Suprapubic skin (tissue), 4 donors: ENCODE measurements at regions not wholly inside any gene's neighbourhood (a gene's known extent, or its start where the extent isn't known, plus 50 kb on each side); places are given as distances from the start of the nearest gene placed in this dataset.

Source experiments
- DNase-seq, 2 donors: peaks; one replicate each; pipeline ENCODE4 v3.0.0-alpha.2; 2019; ENCODE audit warnings: low spot score in 2 of 2
- H3K27ac ChIP-seq: fragments of 200-600 bp; sonication (generic); one replicate; pipeline ENCODE4 v1.5.1; 2019
- H3K27me3 ChIP-seq: fragments of 200-600 bp; sonication (generic); one replicate; pipeline ENCODE4 v1.5.1; 2019
- H3K36me3 ChIP-seq: fragments of 200-600 bp; sonication (generic); one replicate; pipeline ENCODE4 v1.5.1; 2019
- H3K4me1 ChIP-seq: fragments of 200-600 bp; sonication (generic); one replicate; pipeline ENCODE4 v1.5.1; 2019
- H3K4me3 ChIP-seq: fragments of 200-600 bp; sonication (generic); one replicate; pipeline ENCODE4 v1.5.1; 2019; ENCODE audit warnings: mild to moderate bottlenecking
- H3K9me3 ChIP-seq: fragments of 200-600 bp; sonication (generic); one replicate; pipeline ENCODE4 v1.5.1; 2019
- EP300 ChIP-seq: sonication (generic); formaldehyde crosslinking; IDR thresholded peaks from one replicate; pipeline ENCODE4 v1.6.1; 2017; ENCODE audit warnings: antibody characterized with exemption
- POLR2A ChIP-seq, 2 donors: fragments of 450-650 bp; IDR thresholded peaks; one replicate each; pipeline ENCODE4 v1.6.1; 2017; ENCODE audit warnings: antibody characterized with exemption in 2 of 2, mild to moderate bottlenecking in 2 of 2, moderate library complexity in 2 of 2
- POLR2AphosphoS5 ChIP-seq, 3 donors: sonication (generic); formaldehyde crosslinking; IDR thresholded peaks; one replicate each; pipeline ENCODE4 v1.6.1; 2017; ENCODE audit warnings: antibody characterized with exemption in 3 of 3
- WGBS: methylation state at CpG from one replicate; pipeline ENCODE4 v1.1.5; 2018; 5-methylcytosine and 5-hydroxymethylcytosine counted together
- TF ChIP-seq, protein P1 (sequence below), 2 donors: fragments of 200-600 bp in 1 of 2; fragments of 450-650 bp in 1 of 2; sonication (generic) in 1 of 2; IDR thresholded peaks; one replicate each; pipeline ENCODE4 v1.5.1; 2016 to 2019; ENCODE audit warnings: antibody characterized with exemption in 2 of 2, mild to moderate bottlenecking in 1 of 2, moderate library complexity in 1 of 2

DNA sequence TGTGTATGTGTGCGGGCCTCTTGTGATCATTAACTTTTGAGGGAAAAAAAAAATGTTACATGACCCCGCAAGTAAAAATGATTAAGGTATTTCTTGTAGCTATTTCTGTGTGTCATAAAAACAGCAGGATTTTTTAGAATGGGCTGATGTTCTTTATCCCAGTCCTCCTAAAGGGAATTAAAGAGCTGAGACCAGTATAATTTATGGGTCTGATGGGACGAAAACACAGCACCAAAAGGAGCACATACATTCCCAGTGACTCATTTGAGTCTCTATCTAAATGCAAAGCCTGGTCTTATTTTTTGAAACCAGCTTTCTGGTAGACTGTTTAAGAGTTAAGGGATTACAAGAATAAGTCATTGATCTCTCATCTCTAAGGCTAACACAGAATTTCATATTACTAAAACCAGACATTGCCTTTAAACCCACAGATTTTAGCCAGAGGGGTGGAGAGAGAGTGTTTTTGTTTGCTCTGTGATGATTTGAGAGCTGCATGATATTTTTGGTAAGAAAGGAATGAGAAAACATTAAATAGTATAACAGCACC is 342.3 kb upstream of the EPHA4 start:
- DNase-seq = no peak
- H3K4me1 ChIP-seq = no peaks in the 10 kb centered on the region
- H3K27ac ChIP-seq = no peak overlapping the region
- no peaks in the 10 kb centered on the region for H3K36me3 ChIP-seq
- H3K27me3 ChIP-seq = no peaks in the 10 kb centered on the region
- TF ChIP-seq EP300 (no peak), POLR2AphosphoS5 (IDR thresholded peaks at IDR 0.05) (no peak), POLR2A (IDR thresholded peaks at IDR 0.05) (no peak)
- TF ChIP-seq, protein P1, sequence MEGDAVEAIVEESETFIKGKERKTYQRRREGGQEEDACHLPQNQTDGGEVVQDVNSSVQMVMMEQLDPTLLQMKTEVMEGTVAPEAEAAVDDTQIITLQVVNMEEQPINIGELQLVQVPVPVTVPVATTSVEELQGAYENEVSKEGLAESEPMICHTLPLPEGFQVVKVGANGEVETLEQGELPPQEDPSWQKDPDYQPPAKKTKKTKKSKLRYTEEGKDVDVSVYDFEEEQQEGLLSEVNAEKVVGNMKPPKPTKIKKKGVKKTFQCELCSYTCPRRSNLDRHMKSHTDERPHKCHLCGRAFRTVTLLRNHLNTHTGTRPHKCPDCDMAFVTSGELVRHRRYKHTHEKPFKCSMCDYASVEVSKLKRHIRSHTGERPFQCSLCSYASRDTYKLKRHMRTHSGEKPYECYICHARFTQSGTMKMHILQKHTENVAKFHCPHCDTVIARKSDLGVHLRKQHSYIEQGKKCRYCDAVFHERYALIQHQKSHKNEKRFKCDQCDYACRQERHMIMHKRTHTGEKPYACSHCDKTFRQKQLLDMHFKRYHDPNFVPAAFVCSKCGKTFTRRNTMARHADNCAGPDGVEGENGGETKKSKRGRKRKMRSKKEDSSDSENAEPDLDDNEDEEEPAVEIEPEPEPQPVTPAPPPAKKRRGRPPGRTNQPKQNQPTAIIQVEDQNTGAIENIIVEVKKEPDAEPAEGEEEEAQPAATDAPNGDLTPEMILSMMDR (IDR thresholded peaks at IDR 0.05) = no peak
- WGBS = 55% methylated on average over 3 of the region's 3 CpGs
- no peaks in the 10 kb centered on the region for H3K9me3 ChIP-seq
- H3K4me3 ChIP-seq = no peak overlapping the region

DNA sequence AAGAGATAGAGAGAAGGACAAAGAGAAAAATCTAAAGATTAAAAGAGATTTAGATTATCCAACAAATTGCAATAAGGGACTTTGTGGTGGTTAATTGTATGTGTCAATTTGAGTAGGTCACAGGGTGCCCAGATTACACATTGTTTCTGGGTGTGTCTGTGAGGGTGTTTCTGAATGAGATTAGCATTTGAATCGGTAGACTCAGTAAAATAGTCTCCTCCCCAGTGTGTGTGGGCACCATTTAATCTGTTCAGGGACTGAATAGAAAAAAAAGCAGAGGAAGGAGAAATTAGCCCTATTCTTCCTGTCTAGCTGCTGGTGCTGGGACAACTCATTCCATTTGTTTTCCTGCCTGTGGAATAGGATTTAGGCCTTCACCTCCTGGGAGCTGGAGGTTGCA is 339.8 kb upstream of the EPHA4 start:
- WGBS = 67% methylated on average over 1 of the region's 1 CpG
- no peak for DNase-seq
- Histone ChIP-seq H3K4me1 (no peaks in the 10 kb centered on the region), H3K27me3 (no peaks in the 10 kb centered on the region), H3K27ac (no peak overlapping the region), H3K4me3 (no peak overlapping the region), H3K36me3 (no peaks in the 10 kb centered on the region), H3K9me3 (no peaks in the 10 kb centered on the region)
- no peak for TF ChIP-seq POLR2AphosphoS5 (IDR thresholded peaks at IDR 0.05)
- TF ChIP-seq POLR2A (IDR thresholded peaks at IDR 0.05) = no peak
- TF ChIP-seq EP300 = no peak
- TF ChIP-seq, protein P1 (IDR thresholded peaks at IDR 0.05) = no peak

DNA sequence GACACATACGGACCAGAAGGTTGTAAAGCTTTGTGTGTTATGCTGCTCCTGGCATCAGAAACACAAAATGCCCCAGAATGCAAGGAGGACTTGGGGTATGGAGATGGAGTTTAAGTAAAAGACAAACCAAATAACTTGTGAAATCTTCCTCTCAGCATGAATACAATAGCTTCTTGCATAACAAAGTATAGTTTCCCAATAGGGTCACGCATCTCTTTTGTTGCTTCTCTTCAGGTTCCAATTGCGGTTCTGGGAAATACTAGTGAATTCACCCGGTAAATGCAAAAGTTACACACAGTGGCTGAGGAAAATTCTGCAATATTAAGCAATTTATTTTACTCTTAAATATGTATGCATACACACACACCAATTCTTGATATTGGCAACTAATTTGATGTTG is 339.2 kb upstream of the EPHA4 start:
- Histone ChIP-seq H3K27ac (no peak overlapping the region), H3K4me1 (no peaks in the 10 kb centered on the region), H3K27me3 (no peaks in the 10 kb centered on the region), H3K4me3 (no peak overlapping the region), H3K9me3 (no peaks in the 10 kb centered on the region), H3K36me3 (no peaks in the 10 kb centered on the region)
- no peak for TF ChIP-seq EP300
- no peak for TF ChIP-seq POLR2AphosphoS5 (IDR thresholded peaks at IDR 0.05)
- no peak for TF ChIP-seq POLR2A (IDR thresholded peaks at IDR 0.05)
- TF ChIP-seq, protein P1 (IDR thresholded peaks at IDR 0.05) = no peak
- 88% methylated on average over 4 of the region's 4 CpGs for WGBS
- no peak for DNase-seq

DNA sequence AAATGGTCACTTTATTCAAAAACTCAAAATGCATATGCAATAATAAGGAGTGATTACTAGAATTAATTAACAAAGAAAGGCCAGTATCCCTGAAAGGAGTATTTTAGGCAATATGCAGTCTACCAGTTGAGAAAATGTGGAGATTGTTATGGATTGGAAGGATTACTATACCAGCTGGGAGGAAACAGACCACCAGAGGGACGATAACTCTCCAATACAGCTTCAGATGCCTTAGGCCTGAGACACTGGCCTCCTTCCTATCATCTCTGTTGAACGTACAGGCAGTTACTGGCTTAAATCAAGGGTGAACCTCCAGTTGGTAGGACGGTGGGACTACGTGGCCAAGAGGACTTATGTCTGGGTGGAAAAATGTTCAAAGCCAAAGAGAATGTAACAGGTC is 336.4 kb upstream of the EPHA4 start:
- H3K36me3 ChIP-seq = no peaks in the 10 kb centered on the region
- no peak for DNase-seq
- 67% methylated on average over 4 of the region's 4 CpGs for WGBS
- no peak overlapping the region for H3K27ac ChIP-seq
- no peaks in the 10 kb centered on the region for H3K27me3 ChIP-seq
- TF ChIP-seq, protein P1 (IDR thresholded peaks at IDR 0.05) = no peak
- no peak for TF ChIP-seq EP300
- no peak for TF ChIP-seq POLR2A (IDR thresholded peaks at IDR 0.05)
- no peak for TF ChIP-seq POLR2AphosphoS5 (IDR thresholded peaks at IDR 0.05)
- no peak overlapping the region for H3K4me3 ChIP-seq
- H3K9me3 ChIP-seq = no peaks in the 10 kb centered on the region
- H3K4me1 ChIP-seq = no peaks in the 10 kb centered on the region

DNA sequence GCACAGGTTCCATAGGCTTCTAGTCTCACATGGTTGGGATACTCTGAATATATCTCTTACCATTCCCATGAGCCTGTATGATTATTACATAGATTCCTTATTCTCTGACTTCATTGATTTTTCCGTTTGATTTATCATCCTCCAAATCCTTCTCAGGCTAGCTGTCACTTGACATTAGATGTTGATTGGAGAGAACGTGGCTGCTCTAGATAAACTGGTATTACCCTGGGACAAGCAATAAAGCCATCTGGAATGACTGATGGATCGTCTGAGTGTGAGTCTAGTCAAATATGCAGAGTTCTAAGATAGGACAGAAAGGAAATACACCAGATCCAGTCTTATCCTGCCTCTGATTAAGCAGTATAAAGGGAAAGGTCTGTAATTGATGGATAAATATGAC is 325.6 kb upstream of the EPHA4 start:
- TF ChIP-seq POLR2A (IDR thresholded peaks at IDR 0.05) = no peak
- TF ChIP-seq, protein P1 (IDR thresholded peaks at IDR 0.05) = no peak
- no peak for TF ChIP-seq POLR2AphosphoS5 (IDR thresholded peaks at IDR 0.05)
- TF ChIP-seq EP300 = no peak
- Histone ChIP-seq H3K36me3 (no peaks in the 10 kb centered on the region), H3K9me3 (no peaks in the 10 kb centered on the region), H3K4me3 (no peak overlapping the region), H3K4me1 (no peaks in the 10 kb centered on the region), H3K27ac (no peak overlapping the region), H3K27me3 (no peaks in the 10 kb centered on the region)
- no peak for DNase-seq
- WGBS = 48% methylated on average over 3 of the region's 3 CpGs
